ENCODE measurements at regions not wholly inside any gene's neighbourhood (a gene's known extent, or its start where the extent isn't known, plus 50 kb on each side); places are given as distances from the start of the nearest gene placed in this dataset.

DNA sequence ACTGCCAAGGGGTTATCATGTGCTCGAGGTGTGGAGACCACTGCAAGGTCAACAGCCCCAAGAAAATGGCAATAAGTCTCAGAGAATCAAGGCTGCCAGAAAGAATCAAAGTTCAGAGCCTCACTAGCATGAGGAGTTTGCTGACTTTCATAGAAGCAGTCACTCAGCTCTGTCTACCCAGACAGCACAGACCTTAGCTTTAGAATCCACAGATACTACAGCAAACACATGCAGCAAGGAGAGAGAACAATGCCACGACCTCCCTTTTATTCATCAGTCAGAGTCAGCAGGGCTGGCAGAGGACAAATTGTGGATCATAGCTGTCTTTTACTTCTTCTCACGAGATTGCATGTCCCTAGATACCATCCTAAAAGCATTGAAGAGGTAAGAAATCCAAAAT lies 121.3 kb downstream of the MBL2 start:
- Histone ChIP-seq H3K27me3 (no peaks in the 10 kb centered on the region), H3K9me3 (no peaks in the 10 kb centered on the region), H3K4me3 (no peak overlapping the region), H3K36me3 (no peaks in the 10 kb centered on the region), H3K27ac (no peak overlapping the region), H3K4me1 (no peaks in the 10 kb centered on the region)
- TF ChIP-seq, protein P1, sequence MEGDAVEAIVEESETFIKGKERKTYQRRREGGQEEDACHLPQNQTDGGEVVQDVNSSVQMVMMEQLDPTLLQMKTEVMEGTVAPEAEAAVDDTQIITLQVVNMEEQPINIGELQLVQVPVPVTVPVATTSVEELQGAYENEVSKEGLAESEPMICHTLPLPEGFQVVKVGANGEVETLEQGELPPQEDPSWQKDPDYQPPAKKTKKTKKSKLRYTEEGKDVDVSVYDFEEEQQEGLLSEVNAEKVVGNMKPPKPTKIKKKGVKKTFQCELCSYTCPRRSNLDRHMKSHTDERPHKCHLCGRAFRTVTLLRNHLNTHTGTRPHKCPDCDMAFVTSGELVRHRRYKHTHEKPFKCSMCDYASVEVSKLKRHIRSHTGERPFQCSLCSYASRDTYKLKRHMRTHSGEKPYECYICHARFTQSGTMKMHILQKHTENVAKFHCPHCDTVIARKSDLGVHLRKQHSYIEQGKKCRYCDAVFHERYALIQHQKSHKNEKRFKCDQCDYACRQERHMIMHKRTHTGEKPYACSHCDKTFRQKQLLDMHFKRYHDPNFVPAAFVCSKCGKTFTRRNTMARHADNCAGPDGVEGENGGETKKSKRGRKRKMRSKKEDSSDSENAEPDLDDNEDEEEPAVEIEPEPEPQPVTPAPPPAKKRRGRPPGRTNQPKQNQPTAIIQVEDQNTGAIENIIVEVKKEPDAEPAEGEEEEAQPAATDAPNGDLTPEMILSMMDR (IDR thresholded peaks at IDR 0.05), result no peak
- no peak for TF ChIP-seq POLR2A (IDR thresholded peaks at IDR 0.05)
- no peak for DNase-seq (ENCODE audit: extremely low spot score in 2 of 2)
- intact Hi-C loops (cut with DNase I), result no loop called here

DNA sequence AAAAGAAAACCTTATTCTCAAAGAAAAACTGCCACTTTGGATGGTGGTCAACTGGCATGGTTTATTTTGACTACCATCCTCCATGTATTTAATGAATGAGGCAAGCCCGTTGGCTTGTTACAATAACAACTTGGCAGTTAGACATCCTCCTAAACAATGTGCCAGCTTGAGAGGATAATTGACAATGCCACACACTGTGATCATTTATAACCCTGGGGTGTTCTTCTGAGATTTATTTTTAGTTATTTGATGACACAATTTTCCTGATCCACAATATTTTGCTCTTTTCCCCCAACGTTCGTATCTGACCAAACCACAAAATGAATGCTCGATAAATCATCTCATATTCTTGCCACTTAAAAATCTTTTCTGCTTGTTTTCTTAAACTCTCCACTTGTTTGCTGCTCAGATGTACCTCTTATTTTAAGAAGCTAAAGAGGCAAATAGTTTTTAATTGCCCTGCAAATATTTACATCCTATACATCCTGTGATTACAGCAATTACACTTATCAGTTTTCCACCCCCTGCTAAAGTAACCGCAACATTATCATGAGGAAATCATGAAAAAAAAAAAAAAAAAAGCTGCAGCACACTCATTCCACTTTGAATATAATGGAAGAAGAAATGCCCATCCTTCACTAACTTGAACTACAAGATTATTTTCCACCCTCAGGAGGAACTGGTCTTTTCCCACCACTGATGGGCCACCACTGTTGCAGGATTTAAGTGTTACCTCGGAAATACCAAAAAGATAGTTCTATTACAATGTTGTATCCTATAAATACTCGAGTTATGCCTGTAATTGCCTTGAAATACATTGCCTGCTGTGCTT lies 119.9 kb downstream of the MBL2 start:
- Histone ChIP-seq H3K9me3 (no peaks in the 10 kb centered on the region), H3K4me3 (no peak overlapping the region), H3K27ac (no peak overlapping the region), H3K27me3 (no peaks in the 10 kb centered on the region), H3K36me3 (no peaks in the 10 kb centered on the region), H3K4me1 (no peaks in the 10 kb centered on the region)
- intact Hi-C loops (cut with DNase I), result no loop called here
- no peak for TF ChIP-seq POLR2A (IDR thresholded peaks at IDR 0.05)
- TF ChIP-seq, protein P1 (IDR thresholded peaks at IDR 0.05), result no peak
- TF ChIP-seq POLR2AphosphoS5 (IDR thresholded peaks at IDR 0.05; ENCODE audit: insufficient read depth in 1 of 2, low read depth in 1 of 2), result no peak
- no peak for DNase-seq (ENCODE audit: extremely low spot score in 2 of 2)

DNA sequence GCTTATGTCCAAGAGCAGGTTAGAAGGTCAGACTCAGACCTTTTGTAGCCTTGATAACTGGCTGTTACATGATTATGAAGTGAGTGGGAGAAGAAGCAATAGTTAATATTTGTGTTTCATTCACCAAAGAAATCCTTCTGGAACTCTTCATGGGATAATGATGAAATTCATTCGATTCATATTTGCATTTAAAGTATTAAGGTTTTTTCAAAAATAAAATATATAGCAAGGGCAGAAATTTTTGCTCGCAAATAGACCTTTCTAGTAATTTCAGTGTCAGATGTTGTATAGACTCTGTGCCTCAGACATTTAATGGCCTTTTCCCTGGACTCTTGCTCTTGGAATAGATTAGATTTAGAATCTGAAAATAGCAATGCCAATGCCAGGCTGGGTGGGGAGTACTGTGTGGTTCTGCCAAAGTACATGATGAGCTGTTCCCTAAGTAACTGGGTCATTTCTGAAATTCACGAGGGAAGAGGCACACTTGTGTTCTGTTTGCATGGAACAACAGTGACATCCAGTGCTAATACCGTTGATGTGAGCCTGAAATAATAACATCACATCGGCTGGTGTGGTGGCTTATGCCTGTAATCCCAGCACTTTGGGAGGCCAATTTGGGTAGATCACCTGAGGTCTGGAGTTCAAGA lies 119.2 kb downstream of the MBL2 start:
- intact Hi-C loops (cut with DNase I), result no loop called here
- H3K36me3 ChIP-seq, result no peaks in the 10 kb centered on the region
- H3K27ac ChIP-seq, result no peak overlapping the region
- no peaks in the 10 kb centered on the region for H3K9me3 ChIP-seq
- no peaks in the 10 kb centered on the region for H3K4me1 ChIP-seq
- H3K27me3 ChIP-seq, result no peaks in the 10 kb centered on the region
- no peak for TF ChIP-seq POLR2A (IDR thresholded peaks at IDR 0.05)
- TF ChIP-seq, protein P1 (IDR thresholded peaks at IDR 0.05), result no peak
- TF ChIP-seq POLR2AphosphoS5 (IDR thresholded peaks at IDR 0.05; ENCODE audit: insufficient read depth in 1 of 2, low read depth in 1 of 2), result no peak
- DNase-seq (ENCODE audit: extremely low spot score in 2 of 2), result no peak
- H3K4me3 ChIP-seq, result no peak overlapping the region

DNA sequence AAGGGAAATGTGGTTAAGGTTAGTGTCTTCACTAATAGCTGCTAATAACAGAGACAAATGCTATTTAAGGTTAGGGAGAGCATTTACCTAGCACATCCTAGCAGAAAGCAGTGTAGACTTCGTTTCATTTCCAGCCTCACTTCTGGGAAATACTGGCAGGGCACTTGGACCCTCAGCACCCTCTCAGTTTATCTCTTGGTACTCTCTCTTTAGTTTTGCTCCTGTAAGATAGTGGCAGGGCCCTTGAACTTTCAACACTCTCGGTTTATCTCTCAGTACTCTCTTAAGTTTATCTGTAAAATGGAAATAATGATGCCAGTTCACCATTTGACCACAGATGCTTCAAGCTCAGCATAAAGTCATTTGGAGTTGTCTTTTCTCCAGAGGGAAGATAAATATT lies 118.4 kb downstream of the MBL2 start:
- Histone ChIP-seq H3K4me1 (no peaks in the 10 kb centered on the region), H3K36me3 (no peaks in the 10 kb centered on the region), H3K4me3 (no peak overlapping the region), H3K9me3 (no peaks in the 10 kb centered on the region), H3K27ac (no peak overlapping the region), H3K27me3 (no peaks in the 10 kb centered on the region)
- intact Hi-C loops (cut with DNase I), result no loop called here
- TF ChIP-seq POLR2AphosphoS5 (IDR thresholded peaks at IDR 0.05; ENCODE audit: insufficient read depth in 1 of 2, low read depth in 1 of 2) (no peak), POLR2A (IDR thresholded peaks at IDR 0.05) (no peak)
- TF ChIP-seq, protein P1 (IDR thresholded peaks at IDR 0.05), result no peak
- no peak for DNase-seq (ENCODE audit: extremely low spot score in 2 of 2)

DNA sequence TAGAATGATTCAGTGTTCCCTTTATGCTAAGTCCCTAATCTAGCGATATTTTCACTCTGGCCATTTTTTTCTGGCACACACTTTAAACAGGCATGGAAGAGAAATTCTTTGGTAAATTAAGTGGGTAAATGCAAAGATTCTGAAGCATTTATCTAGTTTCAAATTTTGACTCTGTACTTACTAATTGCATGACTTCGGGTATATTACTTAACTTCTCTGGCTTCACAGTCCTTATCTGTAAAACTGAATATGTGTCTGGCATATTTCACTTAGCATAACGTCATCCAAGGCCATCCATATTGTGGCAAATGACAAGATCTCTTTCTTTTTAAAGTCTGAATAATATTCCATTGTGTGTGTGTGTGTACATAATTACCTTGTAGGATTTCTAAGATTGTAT lies 114.5 kb downstream of the MBL2 start:
- intact Hi-C loops (cut with DNase I), result no loop called here
- Histone ChIP-seq H3K9me3 (no peaks in the 10 kb centered on the region), H3K36me3 (no peaks in the 10 kb centered on the region), H3K4me3 (no peak overlapping the region), H3K4me1 (no peaks in the 10 kb centered on the region), H3K27me3 (no peaks in the 10 kb centered on the region), H3K27ac (no peak overlapping the region)
- no peak for DNase-seq (ENCODE audit: extremely low spot score in 2 of 2)
- TF ChIP-seq, protein P1 (IDR thresholded peaks at IDR 0.05), result no peak
- no peak for TF ChIP-seq POLR2A (IDR thresholded peaks at IDR 0.05)
- no peak for TF ChIP-seq POLR2AphosphoS5 (IDR thresholded peaks at IDR 0.05; ENCODE audit: insufficient read depth in 1 of 2, low read depth in 1 of 2)

Measured in vagina (tissue), 2 donors.